ENCODE measurements at regions not wholly inside any gene's neighbourhood (a gene's known extent, or its start where the extent isn't known, plus 50 kb on each side); places are given as distances from the start of the nearest gene placed in this dataset.

DNA sequence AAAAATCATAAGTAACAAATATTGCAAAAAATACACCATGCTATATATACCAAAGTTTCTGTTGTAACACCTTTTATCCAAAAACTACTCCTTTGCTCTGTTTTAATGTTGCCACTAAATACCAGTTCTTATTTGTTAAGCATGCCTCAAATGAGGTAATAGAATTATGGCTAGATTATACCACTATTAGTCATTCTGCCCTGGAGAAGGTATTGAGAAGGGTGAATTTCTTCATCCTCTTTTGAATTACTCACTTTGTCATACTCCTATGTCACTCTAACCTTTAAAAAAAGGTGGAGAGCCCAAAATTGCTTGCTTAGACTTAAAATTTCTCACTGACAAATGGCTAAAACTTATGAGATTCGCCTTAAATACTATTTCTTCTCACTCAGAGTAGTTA lies 750.9 kb downstream of the MAT2B start:
- Histone ChIP-seq H3K9me3 (ENCODE audit: control insufficient read depth, insufficient read depth, low read length) (no peaks in the 10 kb centered on the region), H3K27me3 (ENCODE audit: control insufficient read depth, insufficient read depth, low read length) (no peaks in the 10 kb centered on the region), H3K27ac (ENCODE audit: low read length) (no peak overlapping the region), H3K4me1 (ENCODE audit: control insufficient read depth, insufficient read depth, low read length) (no peaks in the 10 kb centered on the region), H3K4me3 (ENCODE audit: low read length) (no peak overlapping the region), H3K36me3 (ENCODE audit: control insufficient read depth, insufficient read depth, low read length) (no peaks in the 10 kb centered on the region)
- no CpG with 5 or more reads among the region's 1 CpG for WGBS (ENCODE audit: insufficient coverage, insufficient read length)
- no peak for DNase-seq (ENCODE audit: low read depth, low spot score)

DNA sequence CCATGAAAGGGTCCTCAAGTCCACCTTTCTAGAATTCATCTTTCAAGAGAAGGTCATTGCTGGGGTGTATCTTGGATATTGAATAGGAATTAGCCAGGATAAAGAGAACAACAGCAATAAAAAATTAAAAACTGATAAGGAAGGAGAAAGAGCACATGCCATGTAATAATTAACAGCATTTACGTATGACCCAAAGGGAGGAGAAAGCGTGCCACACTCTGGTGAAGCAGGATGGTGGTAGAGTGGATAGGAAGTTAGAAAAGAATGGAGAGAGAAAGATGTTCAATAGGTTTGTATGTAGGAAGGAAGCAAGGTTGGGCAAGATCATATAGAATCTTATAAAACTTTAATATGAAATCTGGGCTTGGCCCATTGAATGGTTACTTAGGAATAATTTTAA lies 751.5 kb downstream of the MAT2B start:
- Histone ChIP-seq H3K4me1 (ENCODE audit: control insufficient read depth, insufficient read depth, low read length) (no peaks in the 10 kb centered on the region), H3K27me3 (ENCODE audit: control insufficient read depth, insufficient read depth, low read length) (no peaks in the 10 kb centered on the region), H3K4me3 (ENCODE audit: low read length) (no peak overlapping the region), H3K27ac (ENCODE audit: low read length) (no peak overlapping the region), H3K9me3 (ENCODE audit: control insufficient read depth, insufficient read depth, low read length) (no peaks in the 10 kb centered on the region), H3K36me3 (ENCODE audit: control insufficient read depth, insufficient read depth, low read length) (no peaks in the 10 kb centered on the region)
- no peak for DNase-seq (ENCODE audit: low read depth, low spot score)
- WGBS (ENCODE audit: insufficient coverage, insufficient read length), result no CpG with 5 or more reads among the region's 2 CpGs

DNA sequence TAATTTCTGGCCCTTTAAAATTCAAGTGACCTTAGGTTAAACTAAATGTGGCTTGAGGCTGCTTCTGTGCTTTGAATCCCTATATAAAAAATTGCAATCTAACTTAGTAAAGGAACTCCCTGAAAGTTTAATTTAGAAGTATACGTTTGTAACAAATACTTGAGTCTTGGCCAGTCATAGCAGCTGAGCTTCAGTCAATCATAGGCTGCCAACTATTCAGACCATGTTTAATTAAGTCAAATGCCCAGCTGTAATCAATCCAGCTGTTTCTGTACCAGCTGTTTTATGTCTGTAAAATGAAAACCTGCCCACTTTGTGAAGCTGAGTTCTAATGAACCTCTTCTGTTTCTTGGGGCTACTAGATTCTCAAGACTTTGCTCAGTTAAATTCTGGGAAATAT lies 760.1 kb downstream of the MAT2B start:
- H3K27ac ChIP-seq (ENCODE audit: low read length), result no peak overlapping the region
- DNase-seq (ENCODE audit: low read depth, low spot score), result no peak
- no peaks in the 10 kb centered on the region for H3K27me3 ChIP-seq (ENCODE audit: control insufficient read depth, insufficient read depth, low read length)
- H3K9me3 ChIP-seq (ENCODE audit: control insufficient read depth, insufficient read depth, low read length), result no peaks in the 10 kb centered on the region
- no peak overlapping the region for H3K4me3 ChIP-seq (ENCODE audit: low read length)
- H3K4me1 ChIP-seq (ENCODE audit: control insufficient read depth, insufficient read depth, low read length), result no peaks in the 10 kb centered on the region
- WGBS (ENCODE audit: insufficient coverage, insufficient read length), result no CpG with 5 or more reads among the region's 1 CpG
- H3K36me3 ChIP-seq (ENCODE audit: control insufficient read depth, insufficient read depth, low read length), result no peaks in the 10 kb centered on the region

DNA sequence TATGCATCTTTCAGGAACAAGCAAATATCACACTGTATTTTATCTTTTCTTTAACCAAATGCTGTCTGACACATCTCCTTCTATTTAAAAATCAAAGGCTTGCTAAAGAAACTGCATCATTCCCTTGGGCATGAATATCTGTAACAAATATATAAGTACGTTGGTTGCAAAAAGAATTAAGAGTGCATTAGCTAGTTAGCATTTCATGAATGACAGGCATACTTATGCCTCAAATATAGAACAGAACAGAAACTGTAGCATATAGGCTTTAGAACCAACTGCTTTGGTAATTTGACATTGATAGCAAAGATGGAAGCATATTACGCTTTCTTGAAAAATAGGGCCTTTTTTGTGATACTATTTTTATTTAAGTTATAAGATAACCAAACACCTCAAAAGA lies 761.2 kb downstream of the MAT2B start:
- H3K36me3 ChIP-seq (ENCODE audit: control insufficient read depth, insufficient read depth, low read length), result no peaks in the 10 kb centered on the region
- no peaks in the 10 kb centered on the region for H3K27me3 ChIP-seq (ENCODE audit: control insufficient read depth, insufficient read depth, low read length)
- no CpG with 5 or more reads among the region's 2 CpGs for WGBS (ENCODE audit: insufficient coverage, insufficient read length)
- no peak overlapping the region for H3K27ac ChIP-seq (ENCODE audit: low read length)
- H3K4me3 ChIP-seq (ENCODE audit: low read length), result no peak overlapping the region
- DNase-seq (ENCODE audit: low read depth, low spot score), result no peak
- no peaks in the 10 kb centered on the region for H3K4me1 ChIP-seq (ENCODE audit: control insufficient read depth, insufficient read depth, low read length)
- H3K9me3 ChIP-seq (ENCODE audit: control insufficient read depth, insufficient read depth, low read length), result no peaks in the 10 kb centered on the region

DNA sequence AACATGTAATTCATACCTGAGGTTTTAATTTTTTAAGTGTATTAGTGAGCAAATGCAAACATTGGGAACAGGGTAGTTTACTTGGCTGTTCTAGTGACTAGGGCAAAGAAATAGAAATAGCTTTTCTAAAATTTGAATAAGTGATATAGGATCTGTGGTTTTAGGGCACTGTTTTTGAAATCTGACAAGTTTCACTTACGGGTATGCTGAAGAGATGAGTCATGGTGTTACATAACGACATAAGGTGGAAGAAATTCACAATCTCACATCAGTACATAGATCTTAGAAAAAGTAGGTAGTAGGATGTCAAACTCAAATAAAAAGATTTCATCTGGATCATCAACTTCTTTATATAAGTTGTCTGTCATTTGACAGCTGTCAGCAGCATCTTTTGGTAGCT lies 772.3 kb downstream of the MAT2B start:
- DNase-seq (ENCODE audit: low read depth, low spot score), result no peak
- no CpG with 5 or more reads among the region's 2 CpGs for WGBS (ENCODE audit: insufficient coverage, insufficient read length)

DNA sequence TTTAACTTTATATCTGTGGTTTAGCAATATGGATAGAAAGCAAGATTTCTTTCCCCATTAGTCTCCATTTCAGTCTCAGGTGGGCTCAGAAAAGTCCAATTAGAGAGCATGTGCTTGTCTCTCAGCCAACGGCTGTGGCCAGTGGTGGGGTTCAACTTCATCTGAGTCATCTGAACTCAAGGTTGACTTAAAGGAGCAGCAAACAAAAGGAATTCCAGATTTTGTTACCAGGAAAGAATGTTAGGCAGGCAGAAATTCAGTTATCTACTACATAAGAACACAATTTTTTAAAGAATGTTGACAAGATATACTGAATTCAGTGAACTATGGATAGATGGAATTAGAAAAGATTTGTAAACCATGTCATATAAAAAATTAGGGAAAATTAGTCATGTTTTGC lies 784.1 kb downstream of the MAT2B start:
- no peak for DNase-seq (ENCODE audit: low read depth, low spot score)
- no peak overlapping the region for H3K27ac ChIP-seq (ENCODE audit: low read length)
- H3K27me3 ChIP-seq (ENCODE audit: control insufficient read depth, insufficient read depth, low read length), result no peaks in the 10 kb centered on the region
- no CpG with 5 or more reads among the region's 1 CpG for WGBS (ENCODE audit: insufficient coverage, insufficient read length)
- no peaks in the 10 kb centered on the region for H3K9me3 ChIP-seq (ENCODE audit: control insufficient read depth, insufficient read depth, low read length)
- no peaks in the 10 kb centered on the region for H3K36me3 ChIP-seq (ENCODE audit: control insufficient read depth, insufficient read depth, low read length)
- H3K4me1 ChIP-seq (ENCODE audit: control insufficient read depth, insufficient read depth, low read length), result no peaks in the 10 kb centered on the region
- H3K4me3 ChIP-seq (ENCODE audit: low read length), result no peak overlapping the region

More for the DNA sequence above, 772.3 kb downstream of the MAT2B start:
- Histone ChIP-seq H3K4me1 (ENCODE audit: control insufficient read depth, insufficient read depth, low read length) (no peaks in the 10 kb centered on the region), H3K27me3 (ENCODE audit: control insufficient read depth, insufficient read depth, low read length) (no peaks in the 10 kb centered on the region), H3K36me3 (ENCODE audit: control insufficient read depth, insufficient read depth, low read length) (no peaks in the 10 kb centered on the region), H3K27ac (ENCODE audit: low read length) (no peak overlapping the region), H3K4me3 (ENCODE audit: low read length) (no peak overlapping the region), H3K9me3 (ENCODE audit: control insufficient read depth, insufficient read depth, low read length) (no peaks in the 10 kb centered on the region)

DNA sequence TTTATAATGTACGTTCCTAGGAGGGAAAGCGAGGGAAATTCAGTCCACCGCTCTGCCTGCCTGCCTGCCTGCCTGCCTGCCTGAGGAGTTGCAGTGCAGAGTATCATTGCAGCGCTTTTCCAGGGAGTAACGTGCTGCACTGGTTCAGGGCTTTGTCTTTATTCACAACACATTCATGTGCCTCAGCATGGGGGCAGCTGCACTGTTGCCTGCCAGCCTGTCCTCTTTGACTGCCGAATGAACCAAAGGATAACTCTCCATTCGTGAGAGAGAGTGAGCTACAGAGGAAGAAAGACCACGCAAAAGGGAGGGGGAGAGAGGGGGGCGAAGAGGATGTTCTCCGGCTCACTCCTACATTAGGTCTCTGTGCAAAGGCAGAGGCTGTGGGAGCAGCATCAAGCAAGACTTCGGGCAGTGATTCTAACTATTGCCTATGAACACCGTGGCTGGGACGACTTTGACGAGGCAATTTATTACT lies 791.2 kb downstream of the MAT2B start:
- no CpG with 5 or more reads among the region's 14 CpGs for WGBS (ENCODE audit: insufficient coverage, insufficient read length)
- no peaks in the 10 kb centered on the region for H3K36me3 ChIP-seq (ENCODE audit: control insufficient read depth, insufficient read depth, low read length)
- H3K27ac ChIP-seq (ENCODE audit: low read length), result no peak overlapping the region
- no peaks in the 10 kb centered on the region for H3K4me1 ChIP-seq (ENCODE audit: control insufficient read depth, insufficient read depth, low read length)
- H3K9me3 ChIP-seq (ENCODE audit: control insufficient read depth, insufficient read depth, low read length), result no peaks in the 10 kb centered on the region
- H3K4me3 ChIP-seq (ENCODE audit: low read length), result no peak overlapping the region
- peak; percentile 35 for DNase-seq (ENCODE audit: low read depth, low spot score)
- H3K27me3 ChIP-seq (ENCODE audit: control insufficient read depth, insufficient read depth, low read length), result no peaks in the 10 kb centered on the region

DNA sequence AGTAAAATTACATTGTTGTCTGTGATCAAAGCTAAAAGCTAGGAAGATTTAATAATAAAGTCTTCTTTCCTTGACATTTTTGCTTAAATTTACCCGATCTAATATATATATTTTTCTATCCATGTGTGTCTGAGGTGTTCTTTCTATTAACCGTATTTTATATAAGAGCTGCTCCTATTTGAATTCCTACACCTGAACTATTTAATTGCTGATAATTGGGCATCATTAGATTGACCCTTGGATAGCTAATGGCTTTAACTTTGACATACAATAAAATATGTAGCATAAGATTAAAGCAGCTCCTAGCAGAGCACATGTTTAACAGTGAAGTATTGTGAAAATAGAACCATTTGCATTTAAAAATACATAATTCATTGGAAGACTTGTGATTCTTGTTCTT lies 792.7 kb downstream of the MAT2B start:
- WGBS (ENCODE audit: insufficient coverage, insufficient read length), result no CpG with 5 or more reads among the region's 2 CpGs

DNA sequence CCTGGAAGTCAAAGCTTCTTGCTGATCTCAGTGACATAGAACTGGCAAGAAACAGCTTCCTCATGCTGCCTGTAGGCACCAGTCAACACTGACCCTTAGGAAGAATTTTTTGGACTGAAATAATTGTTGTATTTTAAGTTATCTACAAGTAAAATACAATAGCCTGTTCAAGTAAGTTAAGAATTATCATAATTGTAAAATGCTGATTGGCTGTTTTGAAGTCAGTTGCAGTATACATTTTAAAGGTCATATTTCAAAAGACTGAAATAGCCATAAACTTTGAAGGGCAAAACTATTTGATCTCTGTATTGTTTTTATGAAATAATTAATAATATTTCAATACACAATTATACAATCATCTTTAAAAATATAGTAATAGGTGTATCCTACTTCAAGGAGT lies 794.9 kb downstream of the MAT2B start:
- no peaks in the 10 kb centered on the region for H3K4me1 ChIP-seq (ENCODE audit: control insufficient read depth, insufficient read depth, low read length)
- DNase-seq (ENCODE audit: low read depth, low spot score), result no peak
- no peaks in the 10 kb centered on the region for H3K36me3 ChIP-seq (ENCODE audit: control insufficient read depth, insufficient read depth, low read length)
- no peak overlapping the region for H3K4me3 ChIP-seq (ENCODE audit: low read length)
- H3K9me3 ChIP-seq (ENCODE audit: control insufficient read depth, insufficient read depth, low read length), result no peaks in the 10 kb centered on the region
- no peaks in the 10 kb centered on the region for H3K27me3 ChIP-seq (ENCODE audit: control insufficient read depth, insufficient read depth, low read length)
- no peak overlapping the region for H3K27ac ChIP-seq (ENCODE audit: low read length)

More for the DNA sequence above, 792.7 kb downstream of the MAT2B start:
- no peaks in the 10 kb centered on the region for H3K9me3 ChIP-seq (ENCODE audit: control insufficient read depth, insufficient read depth, low read length)
- no peaks in the 10 kb centered on the region for H3K36me3 ChIP-seq (ENCODE audit: control insufficient read depth, insufficient read depth, low read length)
- no peaks in the 10 kb centered on the region for H3K27me3 ChIP-seq (ENCODE audit: control insufficient read depth, insufficient read depth, low read length)
- no peak overlapping the region for H3K4me3 ChIP-seq (ENCODE audit: low read length)
- no peak overlapping the region for H3K27ac ChIP-seq (ENCODE audit: low read length)
- DNase-seq (ENCODE audit: low read depth, low spot score), result no peak
- H3K4me1 ChIP-seq (ENCODE audit: control insufficient read depth, insufficient read depth, low read length), result no peaks in the 10 kb centered on the region

DNA sequence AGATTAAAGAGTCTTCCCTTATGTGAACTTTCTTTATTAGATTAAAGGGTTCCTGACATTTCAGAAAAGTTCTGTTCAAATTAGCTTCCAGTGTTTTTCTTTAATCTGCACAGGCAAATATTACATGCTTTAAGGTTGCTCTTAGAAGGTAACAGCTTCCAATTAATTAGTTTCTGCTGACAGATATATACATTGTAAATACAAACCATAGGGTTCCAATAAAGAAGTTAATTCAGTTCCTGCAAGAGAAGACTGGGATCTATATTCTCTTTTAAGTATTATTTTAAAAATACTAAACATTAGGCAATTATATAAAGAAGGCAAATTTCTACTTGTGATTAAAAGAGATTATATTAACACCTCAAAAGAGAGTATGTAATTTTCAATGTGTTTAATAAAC lies 795.7 kb downstream of the MAT2B start:
- H3K27ac ChIP-seq (ENCODE audit: low read length), result no peak overlapping the region
- no peaks in the 10 kb centered on the region for H3K36me3 ChIP-seq (ENCODE audit: control insufficient read depth, insufficient read depth, low read length)
- H3K4me3 ChIP-seq (ENCODE audit: low read length), result no peak overlapping the region
- H3K27me3 ChIP-seq (ENCODE audit: control insufficient read depth, insufficient read depth, low read length), result no peaks in the 10 kb centered on the region
- no peaks in the 10 kb centered on the region for H3K4me1 ChIP-seq (ENCODE audit: control insufficient read depth, insufficient read depth, low read length)
- no peak for DNase-seq (ENCODE audit: low read depth, low spot score)
- no peaks in the 10 kb centered on the region for H3K9me3 ChIP-seq (ENCODE audit: control insufficient read depth, insufficient read depth, low read length)

DNA sequence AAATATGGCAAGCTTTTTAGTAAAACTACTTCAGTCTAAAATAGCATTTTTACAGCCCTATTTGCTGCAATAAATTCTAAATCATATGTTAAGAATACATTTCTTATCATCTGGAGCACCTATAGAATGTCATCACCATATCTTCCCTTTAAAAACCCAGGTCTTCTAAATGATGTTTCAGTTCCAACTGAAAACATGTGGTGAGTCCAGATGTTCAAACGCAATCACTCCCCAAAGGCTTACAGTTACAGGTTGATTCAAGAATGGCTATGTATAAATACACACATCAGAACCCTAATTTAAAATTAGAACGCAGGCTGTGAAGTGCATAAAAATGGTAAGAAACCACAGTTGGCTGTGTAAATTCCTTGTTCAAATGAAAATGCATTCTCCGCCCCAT lies 796.3 kb downstream of the MAT2B start:
- Histone ChIP-seq H3K9me3 (ENCODE audit: control insufficient read depth, insufficient read depth, low read length) (no peaks in the 10 kb centered on the region), H3K27me3 (ENCODE audit: control insufficient read depth, insufficient read depth, low read length) (no peaks in the 10 kb centered on the region), H3K4me3 (ENCODE audit: low read length) (no peak overlapping the region), H3K36me3 (ENCODE audit: control insufficient read depth, insufficient read depth, low read length) (no peaks in the 10 kb centered on the region), H3K27ac (ENCODE audit: low read length) (no peak overlapping the region), H3K4me1 (ENCODE audit: control insufficient read depth, insufficient read depth, low read length) (no peaks in the 10 kb centered on the region)
- DNase-seq (ENCODE audit: low read depth, low spot score), result no peak
- no CpG with 5 or more reads among the region's 3 CpGs for WGBS (ENCODE audit: insufficient coverage, insufficient read length)
